ENCODE measurements at regions not wholly inside any gene's neighbourhood (a gene's known extent, or its start where the extent isn't known, plus 50 kb on each side); places are given as distances from the start of the nearest gene placed in this dataset.

- WGBS (ENCODE audit: extremely low coverage, insufficient coverage, low lambda C conversion rate): 100% methylated on average over 1 of the region's 4 CpGs
These were observed 212.8 kb upstream of the WSB1 start for GRCh38 chr17:27081002-27081638.

GRCh38 chr17:27082023-27082774, 211.7 kb upstream of the WSB1 start:
- Histone ChIP-seq H3K56ac (ENCODE audit: low read length) (no peak overlapping the region), H2AK5ac (ENCODE audit: low read length) (no peak overlapping the region), H3K79me1 (ENCODE audit: low read length) (no peaks in the 10 kb centered on the region), H4K8ac (ENCODE audit: low read depth, low read length) (no peak overlapping the region), H2BK15ac (replicated peaks; ENCODE audit: low read depth) (no peak overlapping the region), H3K36me3 (ENCODE audit: control insufficient read depth, insufficient read depth, low read length) (no peaks in the 10 kb centered on the region), H3K79me2 (ENCODE audit: control insufficient read depth, insufficient read depth, low read length) (no peaks in the 10 kb centered on the region), H3K4me1 (ENCODE audit: control insufficient read depth, low read depth, low read length) (no peaks in the 10 kb centered on the region), H3K9ac (ENCODE audit: low read length) (no peak overlapping the region), H2BK120ac (ENCODE audit: low read depth, low read length) (no peak overlapping the region), H3K4ac (ENCODE audit: low read depth, low read length) (no peak overlapping the region), H3K18ac (ENCODE audit: low read length) (no peak overlapping the region), H3K27ac (ENCODE audit: low read depth, low read length) (no peak overlapping the region), H4K5ac (ENCODE audit: low read length) (no peak overlapping the region), H2BK5ac (ENCODE audit: low read length) (no peak overlapping the region), H3K27me3 (ENCODE audit: insufficient read depth, low read length, poor library complexity) (no peaks in the 10 kb centered on the region), H3K23ac (ENCODE audit: low read length) (no peak overlapping the region), H3K4me3 (ENCODE audit: low read length) (no peak overlapping the region), H3K4me2 (ENCODE audit: low read length) (no peak overlapping the region)
- no CpG with 5 or more reads among the region's 7 CpGs for WGBS (ENCODE audit: extremely low coverage, insufficient coverage, low lambda C conversion rate)
- no peak for DNase-seq

More at GRCh38 chr17:27081002-27081638, 212.8 kb upstream of the WSB1 start:
- H3K4me2 ChIP-seq (ENCODE audit: low read length): no peak overlapping the region
- H2BK120ac ChIP-seq (ENCODE audit: low read depth, low read length): no peak overlapping the region
- no peaks in the 10 kb centered on the region for H3K36me3 ChIP-seq (ENCODE audit: control insufficient read depth, insufficient read depth, low read length)
- no peaks in the 10 kb centered on the region for H3K79me2 ChIP-seq (ENCODE audit: control insufficient read depth, insufficient read depth, low read length)
- no peak overlapping the region for H3K27ac ChIP-seq (ENCODE audit: low read depth, low read length)
- no peaks in the 10 kb centered on the region for H3K4me1 ChIP-seq (ENCODE audit: control insufficient read depth, low read depth, low read length)
- H3K18ac ChIP-seq (ENCODE audit: low read length): no peak overlapping the region
- no peak overlapping the region for H2AK5ac ChIP-seq (ENCODE audit: low read length)
- H3K4ac ChIP-seq (ENCODE audit: low read depth, low read length): no peak overlapping the region
- H3K4me3 ChIP-seq (ENCODE audit: low read length): no peak overlapping the region
- no peaks in the 10 kb centered on the region for H3K27me3 ChIP-seq (ENCODE audit: insufficient read depth, low read length, poor library complexity)
- H3K9ac ChIP-seq (ENCODE audit: low read length): no peak overlapping the region
- no peak overlapping the region for H4K5ac ChIP-seq (ENCODE audit: low read length)
- no peak overlapping the region for H3K23ac ChIP-seq (ENCODE audit: low read length)
- H3K79me1 ChIP-seq (ENCODE audit: low read length): no peaks in the 10 kb centered on the region
- H4K8ac ChIP-seq (ENCODE audit: low read depth, low read length): no peak overlapping the region
- H3K56ac ChIP-seq (ENCODE audit: low read length): no peak overlapping the region
- H2BK5ac ChIP-seq (ENCODE audit: low read length): no peak overlapping the region
- no peak overlapping the region for H2BK15ac ChIP-seq (replicated peaks; ENCODE audit: low read depth)
- DNase-seq: no peak

GRCh38 chr17:27082775-27083154, 211.1 kb upstream of the WSB1 start:
- H4K5ac ChIP-seq (ENCODE audit: low read length): no peak overlapping the region
- H3K27me3 ChIP-seq (ENCODE audit: insufficient read depth, low read length, poor library complexity): no peaks in the 10 kb centered on the region
- H4K8ac ChIP-seq (ENCODE audit: low read depth, low read length): no peak overlapping the region
- no peak overlapping the region for H3K27ac ChIP-seq (ENCODE audit: low read depth, low read length)
- no peak overlapping the region for H3K4me2 ChIP-seq (ENCODE audit: low read length)
- no peak overlapping the region for H2BK5ac ChIP-seq (ENCODE audit: low read length)
- H3K9ac ChIP-seq (ENCODE audit: low read length): no peak overlapping the region
- H3K36me3 ChIP-seq (ENCODE audit: control insufficient read depth, insufficient read depth, low read length): no peaks in the 10 kb centered on the region
- H2BK120ac ChIP-seq (ENCODE audit: low read depth, low read length): no peak overlapping the region
- no peak overlapping the region for H3K56ac ChIP-seq (ENCODE audit: low read length)
- H3K23ac ChIP-seq (ENCODE audit: low read length): no peak overlapping the region
- H2BK15ac ChIP-seq (replicated peaks; ENCODE audit: low read depth): no peak overlapping the region
- no peak overlapping the region for H3K18ac ChIP-seq (ENCODE audit: low read length)
- whole genome bisulfite sequencing (ENCODE audit: extremely low coverage, insufficient coverage, low lambda C conversion rate): no CpG with 5 or more reads among the region's 6 CpGs
- DNase-seq: no peak
- no peaks in the 10 kb centered on the region for H3K4me1 ChIP-seq (ENCODE audit: control insufficient read depth, low read depth, low read length)
- H3K79me1 ChIP-seq (ENCODE audit: low read length): no peaks in the 10 kb centered on the region
- no peak overlapping the region for H2AK5ac ChIP-seq (ENCODE audit: low read length)
- no peaks in the 10 kb centered on the region for H3K79me2 ChIP-seq (ENCODE audit: control insufficient read depth, insufficient read depth, low read length)
- no peak overlapping the region for H3K4me3 ChIP-seq (ENCODE audit: low read length)
- H3K4ac ChIP-seq (ENCODE audit: low read depth, low read length): no peak overlapping the region

GRCh38 chr17:27083408-27084185, 210.3 kb upstream of the WSB1 start:
- Histone ChIP-seq H3K4me1 (ENCODE audit: control insufficient read depth, low read depth, low read length) (no peaks in the 10 kb centered on the region), H3K79me2 (ENCODE audit: control insufficient read depth, insufficient read depth, low read length) (no peaks in the 10 kb centered on the region), H4K8ac (ENCODE audit: low read depth, low read length) (no peak overlapping the region), H2BK15ac (replicated peaks; ENCODE audit: low read depth) (no peak overlapping the region), H3K4me2 (ENCODE audit: low read length) (no peak overlapping the region), H4K5ac (ENCODE audit: low read length) (no peak overlapping the region), H3K23ac (ENCODE audit: low read length) (no peak overlapping the region), H3K18ac (ENCODE audit: low read length) (no peak overlapping the region), H2BK5ac (ENCODE audit: low read length) (no peak overlapping the region), H3K9ac (ENCODE audit: low read length) (no peak overlapping the region), H2AK5ac (ENCODE audit: low read length) (no peak overlapping the region), H3K4ac (ENCODE audit: low read depth, low read length) (no peak overlapping the region), H3K27ac (ENCODE audit: low read depth, low read length) (no peak overlapping the region), H3K4me3 (ENCODE audit: low read length) (no peak overlapping the region), H3K56ac (ENCODE audit: low read length) (no peak overlapping the region), H2BK120ac (ENCODE audit: low read depth, low read length) (no peak overlapping the region), H3K79me1 (ENCODE audit: low read length) (no peaks in the 10 kb centered on the region), H3K36me3 (ENCODE audit: control insufficient read depth, insufficient read depth, low read length) (no peaks in the 10 kb centered on the region), H3K27me3 (ENCODE audit: insufficient read depth, low read length, poor library complexity) (no peaks in the 10 kb centered on the region)
- DNase-seq: no peak
- no CpG with 5 or more reads among the region's 22 CpGs for WGBS (ENCODE audit: extremely low coverage, insufficient coverage, low lambda C conversion rate)

- no peak overlapping the region for H3K4ac ChIP-seq (ENCODE audit: low read depth, low read length)
- H3K4me1 ChIP-seq (ENCODE audit: control insufficient read depth, low read depth, low read length): no peaks in the 10 kb centered on the region
- H3K9ac ChIP-seq (ENCODE audit: low read length): no peak overlapping the region
- H3K56ac ChIP-seq (ENCODE audit: low read length): no peak overlapping the region
- H2BK5ac ChIP-seq (ENCODE audit: low read length): no peak overlapping the region
- H2AK5ac ChIP-seq (ENCODE audit: low read length): no peak overlapping the region
- no CpG with 5 or more reads among the region's 2 CpGs for WGBS (ENCODE audit: extremely low coverage, insufficient coverage, low lambda C conversion rate)
- H3K27me3 ChIP-seq (ENCODE audit: insufficient read depth, low read length, poor library complexity): no peaks in the 10 kb centered on the region
- no peak for DNase-seq
- H4K5ac ChIP-seq (ENCODE audit: low read length): no peak overlapping the region
- no peaks in the 10 kb centered on the region for H3K36me3 ChIP-seq (ENCODE audit: control insufficient read depth, insufficient read depth, low read length)
- H3K4me2 ChIP-seq (ENCODE audit: low read length): no peak overlapping the region
- H3K18ac ChIP-seq (ENCODE audit: low read length): no peak overlapping the region
- no peak overlapping the region for H2BK120ac ChIP-seq (ENCODE audit: low read depth, low read length)
- H3K79me1 ChIP-seq (ENCODE audit: low read length): no peaks in the 10 kb centered on the region
- no peak overlapping the region for H3K27ac ChIP-seq (ENCODE audit: low read depth, low read length)
- H2BK15ac ChIP-seq (replicated peaks; ENCODE audit: low read depth): no peak overlapping the region
- H3K79me2 ChIP-seq (ENCODE audit: control insufficient read depth, insufficient read depth, low read length): no peaks in the 10 kb centered on the region
- H3K4me3 ChIP-seq (ENCODE audit: low read length): no peak overlapping the region
- H3K23ac ChIP-seq (ENCODE audit: low read length): no peak overlapping the region
- H4K8ac ChIP-seq (ENCODE audit: low read depth, low read length): no peak overlapping the region
These were observed 208.4 kb upstream of the WSB1 start for GRCh38 chr17:27085517-27085916.
